ENCODE measurements at regions not wholly inside any gene's neighbourhood (a gene's known extent, or its start where the extent isn't known, plus 50 kb on each side); places are given as distances from the start of the nearest gene placed in this dataset.

- DNase-seq = no peak
- intact Hi-C loops (cut with DNase I) = no loop called here
Measured at GRCh38 chr11:119525180-119525866, 102.4 kb upstream of the THY1 start.

- peak in 1 of 10 donors; percentile 32 for DNase-seq
- intact Hi-C loops (cut with DNase I) = no loop called here
Measured at GRCh38 chr11:119523539-119524157, 100.7 kb upstream of the THY1 start.

- intact Hi-C loops (cut with DNase I) = no loop called here
Measured at GRCh38 chr11:119522609-119523008, 99.6 kb upstream of the THY1 start.

GRCh38 chr11:119521551-119521950 lies 98.6 kb upstream of the THY1 start:
- intact Hi-C loops (cut with DNase I) = no loop called here
- peak in 1 of 10 donors; percentile 63 for DNase-seq

More at GRCh38 chr11:119522609-119523008, 99.6 kb upstream of the THY1 start:
- peak in 1 of 10 donors; percentile 35 for DNase-seq

GRCh38 chr11:119520966-119521365 lies 98.0 kb upstream of the THY1 start:
- peak in 1 of 10 donors; percentile 53 for DNase-seq
- intact Hi-C loops (cut with DNase I) = no loop called here

GRCh38 chr11:119520400-119520799 lies 97.4 kb upstream of the THY1 start:
- peak in 1 of 10 donors; percentile 51 for DNase-seq
- intact Hi-C loops (cut with DNase I) = no loop called here

- peak in 1 of 10 donors; percentile 51 for DNase-seq
- intact Hi-C loops (cut with DNase I) = no loop called here
Measured at GRCh38 chr11:119519796-119520195, 96.8 kb upstream of the THY1 start.

GRCh38 chr11:119518746-119519730 lies 96.1 kb upstream of the THY1 start:
- intact Hi-C loops (cut with DNase I) = no loop called here
- peak in 1 of 10 donors; percentile 49 for DNase-seq

GRCh38 chr11:119515771-119516400 lies 92.9 kb upstream of the THY1 start:
- peak in 1 of 10 donors; percentile 60 for DNase-seq
- intact Hi-C loops (cut with DNase I) = no loop called here

GRCh38 chr11:119513806-119514170 lies 90.8 kb upstream of the THY1 start:
- peak in 1 of 10 donors; percentile 35 for DNase-seq
- intact Hi-C loops (cut with DNase I) = no loop called here

GRCh38 chr11:119513131-119513805 lies 90.3 kb upstream of the THY1 start:
- peak in 1 of 10 donors; percentile 52 for DNase-seq
- intact Hi-C loops (cut with DNase I) = no loop called here

- intact Hi-C loops (cut with DNase I) = no loop called here
- DNase-seq = no peak
Measured at GRCh38 chr11:119512369-119512768, 89.4 kb upstream of the THY1 start.

GRCh38 chr11:119511614-119512306 lies 88.8 kb upstream of the THY1 start:
- intact Hi-C loops (cut with DNase I) = no loop called here

GRCh38 chr11:119509969-119510401 lies 87.0 kb upstream of the THY1 start:
- peak in 6 of 10 donors; percentile 22 to 90 (median 58) for DNase-seq
- intact Hi-C loops (cut with DNase I) = no loop called here

More at GRCh38 chr11:119511614-119512306, 88.8 kb upstream of the THY1 start:
- peak in 1 of 10 donors; percentile 64 for DNase-seq

- intact Hi-C loops (cut with DNase I) = no loop called here
- DNase-seq = no peak
Measured at GRCh38 chr11:119509282-119509841, 86.4 kb upstream of the THY1 start.

GRCh38 chr11:119506436-119506835 lies 83.5 kb upstream of the THY1 start:
- peak in 1 of 10 donors; percentile 22 for DNase-seq
- intact Hi-C loops (cut with DNase I) = no loop called here

- no peak for DNase-seq
- intact Hi-C loops (cut with DNase I) = no loop called here
Measured at GRCh38 chr11:119505861-119506260, 82.9 kb upstream of the THY1 start.

- no peak for DNase-seq
- intact Hi-C loops (cut with DNase I) = no loop called here
Measured at GRCh38 chr11:119505071-119505470, 82.1 kb upstream of the THY1 start.

GRCh38 chr11:119504371-119504770 lies 81.4 kb upstream of the THY1 start:
- no peak for DNase-seq
- intact Hi-C loops (cut with DNase I) = no loop called here

Data from posterior cingulate gyrus (tissue), 11 donors.